GM10266 (cell line): ENCODE measurements at regions not wholly inside any gene's neighbourhood (a gene's known extent, or its start where the extent isn't known, plus 50 kb on each side); places are given as distances from the start of the nearest gene placed in this dataset.
"Not testable (repeated sequence)": the region's sequence is repeated elsewhere in the genome, so short reads cannot be mapped to it uniquely, and the experiment has no call there.

Experiments used
- DNase-seq: peaks from one replicate; pipeline ENCODE4 v3.0.0; 2012; ENCODE audit errors: extremely low spot score
- TF ChIP-seq, protein P1 (sequence below): IDR thresholded peaks from 2 replicates; pipeline ENCODE4 v1.5.1; 2012; ENCODE audit warnings: mild to moderate bottlenecking, low read depth; ENCODE audit not compliant: control insufficient read depth, insufficient read depth; ENCODE audit errors: missing control alignments

DNA sequence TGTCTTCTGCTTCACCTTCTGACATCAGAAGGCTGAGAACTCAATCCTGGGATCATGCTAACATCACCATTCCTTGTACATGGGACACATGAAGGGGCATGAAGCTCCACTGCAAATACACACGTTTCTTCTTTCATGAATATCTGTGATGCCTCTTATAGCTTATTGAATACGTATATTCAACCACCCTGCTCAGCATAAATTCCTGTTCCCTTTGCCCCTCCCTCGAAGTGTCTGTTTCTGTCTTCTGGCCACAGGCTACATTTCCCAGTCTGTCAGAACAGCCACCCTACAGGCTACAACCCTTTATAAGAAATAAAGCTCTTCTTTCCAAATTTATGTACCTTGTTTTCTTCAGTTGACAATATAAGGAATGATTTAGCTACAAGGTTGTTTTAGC lies 201.3 kb upstream of the STS start:
- TF ChIP-seq, protein P1, sequence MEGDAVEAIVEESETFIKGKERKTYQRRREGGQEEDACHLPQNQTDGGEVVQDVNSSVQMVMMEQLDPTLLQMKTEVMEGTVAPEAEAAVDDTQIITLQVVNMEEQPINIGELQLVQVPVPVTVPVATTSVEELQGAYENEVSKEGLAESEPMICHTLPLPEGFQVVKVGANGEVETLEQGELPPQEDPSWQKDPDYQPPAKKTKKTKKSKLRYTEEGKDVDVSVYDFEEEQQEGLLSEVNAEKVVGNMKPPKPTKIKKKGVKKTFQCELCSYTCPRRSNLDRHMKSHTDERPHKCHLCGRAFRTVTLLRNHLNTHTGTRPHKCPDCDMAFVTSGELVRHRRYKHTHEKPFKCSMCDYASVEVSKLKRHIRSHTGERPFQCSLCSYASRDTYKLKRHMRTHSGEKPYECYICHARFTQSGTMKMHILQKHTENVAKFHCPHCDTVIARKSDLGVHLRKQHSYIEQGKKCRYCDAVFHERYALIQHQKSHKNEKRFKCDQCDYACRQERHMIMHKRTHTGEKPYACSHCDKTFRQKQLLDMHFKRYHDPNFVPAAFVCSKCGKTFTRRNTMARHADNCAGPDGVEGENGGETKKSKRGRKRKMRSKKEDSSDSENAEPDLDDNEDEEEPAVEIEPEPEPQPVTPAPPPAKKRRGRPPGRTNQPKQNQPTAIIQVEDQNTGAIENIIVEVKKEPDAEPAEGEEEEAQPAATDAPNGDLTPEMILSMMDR, result no peak
- no peak for DNase-seq

DNA sequence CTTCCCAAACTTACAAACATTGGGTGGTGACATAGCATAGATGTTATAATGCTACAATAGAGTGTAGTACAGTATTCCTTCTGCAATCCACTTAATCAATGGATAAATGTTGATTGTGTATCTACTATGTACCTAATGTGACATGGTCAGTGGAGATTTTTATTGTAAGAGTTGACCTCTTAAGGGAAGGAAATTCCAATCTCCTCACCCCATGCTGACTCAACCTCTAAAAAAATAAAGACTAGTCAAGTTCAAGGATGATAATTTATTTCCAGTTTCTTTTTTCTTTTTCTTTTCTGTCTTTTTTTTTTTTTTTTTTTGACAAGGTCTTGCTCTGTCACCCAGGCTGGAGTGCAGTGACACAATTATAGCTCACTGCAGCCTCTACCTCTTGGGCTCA lies 206.5 kb upstream of the STS start:
- TF ChIP-seq, protein P1, result no peak
- no peak for DNase-seq

DNA sequence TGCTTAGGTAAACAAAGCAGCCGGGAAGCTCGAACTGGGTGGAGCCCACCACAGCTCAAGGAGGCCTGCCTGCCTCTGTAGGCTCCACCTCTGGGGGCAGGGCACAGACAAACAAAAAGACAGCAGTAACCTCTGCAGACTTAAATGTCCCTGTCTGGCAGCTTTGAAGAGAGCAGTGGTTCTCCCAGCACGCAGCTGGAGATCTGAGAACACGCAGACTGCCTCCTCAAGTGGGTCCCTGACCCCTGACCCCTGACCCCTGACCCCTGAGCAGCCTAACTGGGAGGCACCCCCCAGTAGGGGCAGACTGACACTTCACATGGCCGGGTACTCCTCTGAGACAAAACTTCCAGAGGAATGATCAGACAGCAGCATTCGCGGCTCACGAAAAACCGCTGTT lies 214.6 kb upstream of the STS start:
- DNase-seq, result not testable (repeated sequence)

DNA sequence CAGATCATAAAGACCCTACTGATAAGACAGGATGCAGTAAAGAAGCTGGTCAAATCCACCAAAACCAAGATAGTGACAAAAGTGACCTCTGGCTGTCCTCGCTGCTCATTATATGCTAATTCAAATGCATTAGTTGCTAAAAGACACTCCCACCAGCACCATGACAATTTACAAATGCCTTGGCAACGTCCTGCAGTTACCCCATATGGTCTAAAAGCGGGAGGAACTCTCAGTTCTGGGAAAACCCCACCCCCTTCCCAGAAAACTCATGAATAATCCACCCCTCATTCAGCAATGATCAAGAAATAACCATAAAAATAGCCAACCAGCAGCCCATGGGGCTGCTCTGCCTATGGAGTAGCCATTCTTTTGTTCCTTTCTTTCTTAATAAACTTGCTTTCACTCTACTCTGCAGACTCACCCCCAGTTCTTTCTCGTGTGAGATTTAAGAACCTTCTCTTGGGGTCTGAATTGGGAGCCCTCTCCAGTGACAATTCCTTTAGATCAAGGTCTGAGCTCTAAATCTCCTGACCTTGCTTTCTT lies 217.1 kb upstream of the STS start:
- DNase-seq, result no peak
- TF ChIP-seq, protein P1, result no peak

DNA sequence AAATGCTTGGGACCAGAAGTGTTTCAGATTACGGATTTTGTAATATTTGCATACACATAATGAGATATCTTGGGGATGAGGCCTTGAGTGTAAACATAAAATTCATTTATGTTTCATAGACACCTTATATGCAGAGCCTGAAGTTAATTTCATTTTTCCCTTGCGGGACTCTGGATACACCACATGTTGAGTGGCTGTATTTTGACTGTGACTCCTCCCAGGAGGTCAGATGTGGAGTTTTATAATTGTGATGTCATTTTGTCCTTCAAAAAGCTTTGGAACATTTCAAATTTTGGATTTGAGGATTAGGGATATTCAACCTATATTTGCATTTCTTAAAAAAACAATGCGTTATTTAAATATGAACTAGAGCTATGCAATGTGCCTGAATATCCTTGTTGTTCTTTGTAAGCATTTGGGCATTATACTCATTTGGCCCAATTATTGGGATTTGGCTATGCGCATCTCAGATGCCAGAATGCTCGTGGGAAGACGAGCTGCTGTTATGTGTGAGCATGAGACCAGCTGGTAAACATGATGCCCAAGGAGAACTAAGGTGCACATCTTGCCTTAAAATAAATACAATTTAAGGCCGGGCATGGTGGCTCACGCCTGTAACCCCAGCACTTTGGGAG lies 223.0 kb upstream of the STS start:
- TF ChIP-seq, protein P1, result no peak
- DNase-seq, result no peak

DNA sequence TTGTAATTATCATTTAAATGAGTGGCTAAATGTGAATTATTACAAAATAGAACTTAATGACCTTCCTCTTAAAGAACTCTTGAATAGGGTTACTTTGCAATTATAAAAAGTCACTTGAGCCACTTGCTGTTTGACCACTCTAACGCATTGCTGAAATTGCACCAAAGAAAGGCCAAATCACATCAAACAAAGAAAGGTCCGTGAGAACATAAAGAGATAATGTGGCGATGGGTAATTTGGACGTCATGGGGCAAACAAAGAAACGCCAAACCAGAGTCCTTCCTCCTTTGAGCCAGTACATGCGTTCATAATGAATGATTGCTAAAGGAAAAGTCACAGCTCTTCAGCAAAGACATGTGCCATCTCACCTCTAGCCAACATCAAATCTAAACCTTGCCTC lies 229.8 kb upstream of the STS start:
- no peak for DNase-seq
- TF ChIP-seq, protein P1, result no peak

DNA sequence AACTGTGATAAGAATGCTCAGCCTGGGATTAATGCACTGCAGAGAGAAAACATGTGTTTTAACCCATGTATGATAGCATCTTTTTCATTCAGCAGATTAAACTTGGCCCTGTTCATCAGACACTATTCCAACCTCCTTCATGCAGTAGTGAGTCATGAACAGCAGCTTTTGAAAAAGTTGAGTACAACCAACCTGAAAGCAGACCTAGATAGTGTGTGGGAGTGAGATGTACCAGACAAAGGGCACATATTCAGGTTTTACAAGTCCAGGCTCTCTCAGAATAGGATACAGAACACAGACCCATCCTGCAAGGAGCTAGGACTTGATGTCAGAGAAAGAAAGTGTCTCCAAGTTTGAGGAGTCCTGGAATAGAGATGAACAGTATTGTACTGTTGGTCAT lies 237.3 kb upstream of the STS start:
- no peak for DNase-seq
- TF ChIP-seq, protein P1, result no peak

DNA sequence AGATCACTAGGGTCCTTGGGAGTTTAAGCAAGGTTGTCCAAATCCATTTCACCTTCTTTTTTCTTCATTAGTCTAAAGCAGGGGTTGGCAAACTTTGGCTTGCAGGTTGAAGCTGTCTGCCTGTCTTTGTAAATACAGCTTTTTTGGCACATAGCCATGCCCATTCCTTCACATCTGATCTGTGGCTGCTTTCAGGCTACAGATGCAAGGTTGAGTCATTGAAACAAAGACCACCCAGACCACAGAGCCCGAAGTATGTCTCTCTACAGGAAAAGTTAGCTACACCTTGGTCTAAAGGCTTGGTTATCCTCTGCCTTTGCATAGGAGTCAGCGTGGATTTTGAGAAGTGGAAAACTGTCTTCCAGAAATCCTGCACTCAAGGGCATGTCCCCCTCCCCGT lies 238.1 kb upstream of the STS start:
- TF ChIP-seq, protein P1, result no peak
- DNase-seq, result no peak
